Pulmonary artery endothelial cell (primary cell): ENCODE measurements at regions not wholly inside any gene's neighbourhood (a gene's known extent, or its start where the extent isn't known, plus 50 kb on each side); places are given as distances from the start of the nearest gene placed in this dataset.

ENCODE experiments used
- DNase-seq: peaks from one replicate; pipeline ENCODE4 v3.0.0-alpha.2; 2011; ENCODE audit warnings: low read depth, low spot score

- no peak for DNase-seq
Measured at GRCh38 chr10:2650328-2650727, 417.0 kb upstream of the PFKP start.

GRCh38 chr10:2641028-2641427 lies 426.3 kb upstream of the PFKP start:
- no peak for DNase-seq

GRCh38 chr10:2633630-2634029 lies 433.7 kb upstream of the PFKP start:
- no peak for DNase-seq

- DNase-seq = no peak
Measured at GRCh38 chr10:2631557-2632205, 435.7 kb upstream of the PFKP start.

GRCh38 chr10:2628705-2629104 lies 438.6 kb upstream of the PFKP start:
- DNase-seq = no peak

- DNase-seq = no peak
Measured at GRCh38 chr10:2627969-2628368, 439.4 kb upstream of the PFKP start.

- no peak for DNase-seq
Measured at GRCh38 chr10:2625094-2625493, 442.3 kb upstream of the PFKP start.

GRCh38 chr10:2623675-2624274 lies 443.6 kb upstream of the PFKP start:
- DNase-seq = no peak

- DNase-seq = no peak
Measured at GRCh38 chr10:2620827-2621521, 446.4 kb upstream of the PFKP start.

GRCh38 chr10:2619916-2620315 lies 447.4 kb upstream of the PFKP start:
- DNase-seq = no peak

GRCh38 chr10:2619472-2619871 lies 447.9 kb upstream of the PFKP start:
- DNase-seq = no peak

GRCh38 chr10:2618690-2619089 lies 448.7 kb upstream of the PFKP start:
- DNase-seq = no peak

- no peak for DNase-seq
Measured at GRCh38 chr10:2616215-2616614, 451.1 kb upstream of the PFKP start.

- no peak for DNase-seq
Measured at GRCh38 chr10:2611603-2612002, 455.7 kb upstream of the PFKP start.

- no peak for DNase-seq
Measured at GRCh38 chr10:2610946-2611345, 456.4 kb upstream of the PFKP start.

- no peak for DNase-seq
Measured at GRCh38 chr10:2604891-2605290, 462.5 kb upstream of the PFKP start.

GRCh38 chr10:2599571-2599970 lies 467.8 kb upstream of the PFKP start:
- no peak for DNase-seq

GRCh38 chr10:2592360-2593160 lies 474.8 kb upstream of the PFKP start:
- DNase-seq = no peak

GRCh38 chr10:2589196-2589595 lies 478.2 kb upstream of the PFKP start:
- no peak for DNase-seq

GRCh38 chr10:2584385-2584784 lies 483.0 kb upstream of the PFKP start:
- no peak for DNase-seq

GRCh38 chr10:2576892-2577291 lies 490.5 kb upstream of the PFKP start:
- no peak for DNase-seq

- no peak for DNase-seq
Measured at GRCh38 chr10:2575460-2575859, 491.9 kb upstream of the PFKP start.
